ENCODE measurements at regions not wholly inside any gene's neighbourhood (a gene's known extent, or its start where the extent isn't known, plus 50 kb on each side); places are given as distances from the start of the nearest gene placed in this dataset.

DNA sequence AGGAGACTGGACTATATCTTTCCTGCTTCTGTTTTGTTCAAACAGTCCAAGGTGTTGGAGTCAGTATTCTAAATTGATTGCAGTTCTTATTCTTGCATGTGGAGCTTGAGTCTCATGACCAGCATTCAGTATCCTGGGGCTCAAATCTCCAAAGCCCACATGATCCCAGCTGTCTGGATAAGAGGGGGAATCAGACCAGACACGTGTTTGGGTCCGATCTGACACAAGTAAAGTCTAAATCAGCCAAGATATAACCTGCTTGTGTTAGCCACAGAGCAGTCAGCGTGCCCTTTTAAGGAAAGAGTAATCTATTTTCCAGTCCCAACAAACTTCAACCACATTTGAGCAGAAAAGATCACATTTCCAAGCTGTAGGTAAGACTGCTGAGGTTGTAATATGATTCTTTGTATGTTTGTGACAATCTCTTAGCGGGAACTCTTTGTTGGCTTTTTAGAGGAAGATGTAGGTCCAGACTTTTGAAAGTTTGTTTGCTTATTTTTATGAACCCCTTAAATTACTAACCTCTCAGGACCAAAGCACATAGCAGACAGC lies 334.6 kb downstream of the SLC4A3 start:
- DNase-seq: no peak

DNA sequence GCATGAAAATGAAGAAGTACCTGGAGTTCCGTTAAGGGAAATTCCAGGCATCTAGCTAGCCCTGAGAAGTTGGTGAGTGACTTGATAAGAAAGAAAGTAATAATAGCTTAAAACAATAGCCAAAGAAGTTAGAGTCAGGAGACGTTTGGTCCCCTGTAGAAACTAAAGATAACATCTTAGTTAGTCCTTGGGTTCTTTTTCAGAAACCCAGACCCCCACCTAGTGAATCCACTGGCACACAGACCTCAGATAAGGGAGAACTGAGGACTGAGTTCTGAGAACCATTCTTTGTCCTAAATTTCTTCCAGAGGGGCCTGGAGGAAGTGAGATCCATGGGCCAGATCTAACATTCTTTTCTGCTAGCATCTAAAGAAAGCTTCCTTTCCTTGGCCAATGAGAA lies 335.4 kb downstream of the SLC4A3 start:
- no peak for DNase-seq

DNA sequence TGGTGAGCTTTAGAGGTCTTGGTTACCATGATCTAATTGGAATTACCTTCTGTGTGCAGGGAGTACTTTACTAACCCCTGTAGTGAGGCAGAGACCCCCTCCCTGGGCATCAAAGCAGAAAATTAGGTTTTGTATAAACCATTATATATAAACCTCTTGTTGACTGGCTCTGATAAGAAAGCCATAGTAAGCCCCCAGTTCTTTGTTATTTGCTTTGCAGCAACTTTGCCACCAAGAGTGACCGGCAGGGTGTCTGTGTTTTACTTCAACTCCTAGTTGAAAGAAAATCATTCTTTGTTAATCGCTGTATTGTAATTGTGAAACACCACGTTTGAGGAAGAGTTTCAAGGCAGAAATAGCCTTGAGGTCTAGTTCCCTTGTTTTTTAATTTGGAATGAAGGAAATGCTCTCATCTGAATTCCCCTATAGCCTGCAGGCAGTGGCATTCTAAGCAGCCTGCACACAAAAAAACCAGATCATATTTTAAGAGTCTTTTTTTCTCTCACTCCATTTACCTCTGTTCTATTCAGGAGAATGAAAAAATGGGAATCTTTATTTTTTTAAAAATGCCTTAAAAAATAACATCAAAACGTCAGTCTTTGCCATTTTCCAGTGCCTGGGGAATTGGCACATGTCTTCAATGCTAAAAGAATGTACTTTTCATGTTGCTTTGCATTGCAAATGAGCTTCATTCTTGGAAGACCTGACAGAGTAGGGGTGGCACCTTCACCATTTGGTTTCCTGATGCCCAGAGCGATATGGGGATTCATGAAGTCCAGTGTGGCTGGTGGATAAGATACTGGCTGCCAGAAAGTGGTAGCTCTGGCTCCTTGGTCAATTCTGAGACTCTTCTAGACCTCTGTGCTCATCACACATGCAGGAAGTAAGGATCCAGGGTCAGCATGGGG lies 338.1 kb downstream of the SLC4A3 start:
- no peak for DNase-seq

GRCh38 chr2:219967247-219968245 lies 340.1 kb downstream of the SLC4A3 start:
- DNase-seq: no peak

DNA sequence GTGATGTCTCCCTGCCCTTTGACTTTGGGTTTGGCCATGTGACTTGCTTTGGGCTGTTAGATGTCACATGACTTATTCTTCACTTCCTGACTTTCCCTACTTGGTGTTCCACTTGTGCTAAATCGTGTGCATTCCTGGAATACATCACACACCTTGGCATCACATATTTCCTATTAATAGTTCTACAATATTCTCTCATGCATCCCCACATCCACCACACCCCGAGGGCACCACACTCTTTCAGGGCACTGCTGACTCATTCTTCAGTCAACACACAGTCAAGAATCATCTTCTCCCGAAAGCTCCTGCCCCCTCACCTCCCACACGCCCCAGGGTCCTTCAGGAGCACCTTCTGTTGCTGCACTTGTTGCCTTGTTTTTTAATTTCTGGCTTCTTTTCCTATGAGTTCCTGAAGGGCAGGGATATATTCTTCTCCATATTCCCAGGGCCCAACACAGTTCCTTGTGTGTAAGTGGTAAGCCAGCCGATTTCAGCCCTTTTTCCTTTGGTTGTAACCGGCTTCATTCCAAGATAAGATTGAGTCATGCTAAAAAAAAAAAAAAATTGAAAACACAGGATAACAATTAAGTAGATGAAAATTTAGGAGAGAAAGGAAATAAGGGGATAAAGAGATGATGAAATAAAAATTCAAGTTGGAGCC lies 341.4 kb downstream of the SLC4A3 start:
- DNase-seq: no peak

DNA sequence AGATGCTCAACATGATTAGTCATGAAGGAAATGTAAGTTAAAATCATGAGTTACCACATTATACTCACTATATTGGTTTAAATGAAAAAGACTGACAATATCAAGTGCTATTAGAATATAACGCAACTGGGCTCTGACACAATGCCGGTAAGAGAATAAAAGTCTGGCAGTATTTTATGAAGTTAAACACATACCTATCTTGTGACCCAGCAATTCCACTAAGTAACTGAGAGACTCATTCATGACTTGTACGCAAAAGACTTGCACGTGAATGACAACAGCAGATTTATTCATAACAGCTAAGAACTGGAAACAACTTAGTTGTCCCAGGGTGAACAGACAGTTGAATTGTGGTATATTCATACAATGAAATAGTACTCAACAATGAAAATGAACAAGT lies 342.1 kb downstream of the SLC4A3 start:
- DNase-seq: no peak

- no peak for DNase-seq
These were observed 345.7 kb downstream of the SLC4A3 start for GRCh38 chr2:219973136-219973535.

GRCh38 chr2:219976871-219977270 lies 349.4 kb downstream of the SLC4A3 start:
- DNase-seq: no peak

DNA sequence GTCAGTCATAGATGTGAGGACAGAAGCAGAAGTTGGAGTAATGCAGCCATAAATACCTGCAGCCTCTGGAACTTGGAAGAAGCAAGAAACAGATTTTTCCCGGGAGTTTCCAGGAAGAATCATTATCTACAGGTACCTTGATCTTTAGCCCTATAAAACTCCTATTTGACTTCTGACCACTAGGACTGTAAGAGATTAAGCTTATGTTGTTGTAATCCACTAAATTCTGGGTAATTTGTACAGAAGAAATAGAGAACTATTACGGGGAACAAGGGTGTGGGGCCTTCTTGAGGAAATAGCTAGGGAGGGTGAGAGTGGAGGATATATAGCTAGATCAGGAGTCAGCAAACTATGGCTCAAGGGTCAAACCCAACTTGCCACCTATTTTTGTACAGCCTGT lies 353.2 kb downstream of the SLC4A3 start:
- no peak for DNase-seq

GRCh38 chr2:219983836-219984235 lies 356.4 kb downstream of the SLC4A3 start:
- DNase-seq: no peak

GRCh38 chr2:219985017-219985416 lies 357.6 kb downstream of the SLC4A3 start:
- no peak for DNase-seq

DNA sequence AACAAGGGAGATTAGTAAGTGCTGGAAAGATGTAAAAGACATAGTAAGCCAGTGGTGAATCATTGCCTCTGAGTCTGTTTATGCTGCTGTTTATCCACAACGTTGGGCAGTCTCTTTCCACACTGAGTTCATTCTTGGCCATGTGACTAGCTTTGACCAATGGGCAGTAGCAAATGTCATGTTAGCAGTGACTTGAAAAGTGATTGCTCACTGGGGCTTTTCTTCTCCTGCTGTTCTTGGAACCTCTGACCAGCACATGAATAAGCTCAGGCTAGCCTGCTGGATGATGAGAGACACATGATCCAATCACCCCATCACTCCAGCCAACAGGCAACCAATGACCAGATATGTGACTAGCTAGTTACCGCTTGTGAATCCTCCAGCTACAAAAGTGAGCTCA lies 360.4 kb downstream of the SLC4A3 start:
- no peak for DNase-seq

DNA sequence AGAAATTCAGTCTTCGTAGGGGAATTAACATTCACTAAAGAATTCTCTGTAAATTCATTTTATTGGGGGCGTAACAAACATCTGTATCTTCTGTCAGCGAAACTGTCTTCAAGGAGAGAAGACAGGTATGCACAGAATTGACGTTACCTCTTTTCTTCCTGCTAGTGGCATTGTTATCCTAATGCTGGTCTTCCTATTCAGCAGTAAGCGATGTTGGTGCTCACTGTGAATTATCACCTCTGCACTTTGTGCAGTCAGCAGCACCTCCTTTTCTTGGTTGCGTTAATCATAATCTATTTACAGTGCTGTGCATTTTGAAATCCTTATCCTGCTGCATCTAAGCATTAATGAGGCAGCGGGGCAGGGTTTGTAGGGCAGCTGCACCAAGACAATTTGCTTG lies 362.3 kb downstream of the SLC4A3 start:
- no peak for DNase-seq

- DNase-seq: no peak
These were observed 363.7 kb downstream of the SLC4A3 start for GRCh38 chr2:219991116-219991515.

GRCh38 chr2:219995399-219995798 lies 368.0 kb downstream of the SLC4A3 start:
- no peak for DNase-seq

DNA sequence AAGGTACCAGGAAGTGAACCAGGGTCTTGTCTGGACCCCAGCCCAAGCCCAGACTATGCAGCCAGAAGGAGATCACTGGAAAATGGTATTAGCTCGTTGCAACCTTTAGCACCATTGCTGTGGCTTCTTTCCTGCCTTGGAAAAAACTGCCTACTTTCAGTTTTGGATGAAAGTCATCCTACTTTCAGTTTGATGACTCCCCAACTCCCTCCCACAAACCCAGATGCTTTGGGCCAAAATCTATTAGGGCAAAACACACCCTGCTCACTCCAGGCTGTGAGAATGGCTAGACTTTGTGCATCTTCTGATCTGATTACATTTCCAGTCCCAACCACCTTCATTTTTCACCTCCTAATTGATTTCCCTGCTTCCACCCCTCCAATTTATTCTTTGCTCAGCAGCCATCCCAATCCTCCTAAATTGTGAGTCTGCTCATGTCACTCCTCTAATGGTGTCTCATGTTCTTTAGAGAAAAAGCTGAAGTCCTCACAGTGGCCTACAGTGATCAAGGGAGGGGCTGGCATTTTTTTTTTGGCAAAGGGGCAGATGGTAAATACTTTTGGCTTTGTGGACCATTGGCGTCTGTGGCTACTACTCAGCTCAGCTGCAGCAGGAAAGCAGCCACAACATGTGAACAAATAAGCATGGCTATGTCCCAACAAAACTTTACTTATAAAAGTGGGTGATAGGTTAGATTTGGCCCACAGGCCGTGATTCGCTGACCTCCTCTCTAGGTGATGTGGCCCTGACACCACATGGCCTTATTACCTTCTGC lies 368.7 kb downstream of the SLC4A3 start:
- no peak for DNase-seq

- DNase-seq: no peak
These were observed 370.0 kb downstream of the SLC4A3 start for GRCh38 chr2:219997341-219997851.

- no peak for DNase-seq
These were observed 370.7 kb downstream of the SLC4A3 start for GRCh38 chr2:219998107-219998506.

- no peak for DNase-seq
These were observed 371.3 kb downstream of the SLC4A3 start for GRCh38 chr2:219998714-219999227.

DNA sequence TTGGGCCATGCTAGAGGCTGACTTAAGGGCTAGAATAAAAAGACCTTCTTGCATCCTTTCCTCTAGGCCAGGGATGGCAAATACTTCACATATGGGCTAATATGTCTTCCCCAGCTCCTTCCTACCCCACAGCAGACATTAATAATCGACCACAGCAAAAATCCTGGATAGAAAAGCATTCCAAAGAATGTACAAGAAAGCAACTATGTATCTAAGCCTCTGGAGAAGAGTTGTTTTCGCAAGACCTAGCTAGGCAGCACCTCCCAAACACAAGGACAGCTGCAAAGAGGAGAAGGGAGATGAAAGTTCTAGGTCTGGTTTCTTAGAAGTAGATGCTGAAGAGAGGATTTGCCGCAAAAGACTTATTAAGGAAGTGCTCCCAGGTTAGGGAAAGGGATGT lies 372.6 kb downstream of the SLC4A3 start:
- DNase-seq: no peak

DNA sequence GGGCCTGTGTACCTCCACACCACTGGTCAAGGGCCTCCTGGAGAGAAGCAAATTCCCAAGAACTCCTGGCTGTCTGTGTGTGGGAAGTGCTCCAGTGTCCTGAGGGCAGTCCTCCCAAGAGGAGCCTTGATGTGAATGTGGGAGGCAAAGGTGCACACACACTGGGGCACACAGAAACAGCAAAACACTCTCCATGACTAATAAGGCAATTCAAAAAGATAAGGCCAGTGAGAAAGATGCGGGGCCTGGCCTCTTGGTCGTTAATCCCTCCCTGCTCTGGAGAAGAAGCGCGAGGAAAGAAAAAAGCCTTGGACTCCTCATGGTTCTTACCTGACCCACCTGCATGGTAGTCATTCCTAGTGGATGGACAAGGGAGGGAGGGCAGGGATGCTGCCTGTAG lies 373.2 kb downstream of the SLC4A3 start:
- DNase-seq: no peak

- DNase-seq: no peak
These were observed 374.3 kb downstream of the SLC4A3 start for GRCh38 chr2:220001751-220002150.
